Inflammatory macrophage treated with lipopolysaccharide for 4 hours (primary cell): ENCODE measurements at regions not wholly inside any gene's neighbourhood (a gene's known extent, or its start where the extent isn't known, plus 50 kb on each side); places are given as distances from the start of the nearest gene placed in this dataset.
A peak's percentile ranks its signal among the peaks of the same experiment; 100 is the strongest.

ENCODE experiments used
- DNase-seq: peaks from one replicate; pipeline ENCODE4 v3.0.0-alpha.2; 2020

DNA sequence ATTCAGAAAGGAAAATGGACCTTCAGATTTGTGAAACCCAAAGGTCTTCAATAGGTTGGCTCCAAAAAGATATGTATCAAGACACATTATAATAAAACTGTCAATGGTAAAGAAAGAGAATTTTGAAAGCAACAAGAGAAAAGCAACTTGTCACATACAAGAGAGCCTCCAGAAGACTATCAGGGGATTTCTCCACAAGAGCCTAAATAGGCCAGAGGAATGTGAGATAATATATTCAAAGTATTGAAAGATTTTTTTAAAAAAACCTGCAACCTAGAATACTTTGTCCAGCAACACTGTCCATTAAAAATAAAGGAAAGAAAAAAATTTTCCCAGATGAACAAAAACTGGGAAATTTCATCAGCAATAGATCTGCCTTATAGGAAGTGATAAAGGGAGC is 869.6 kb upstream of the ADGRL2 start:
- DNase-seq: no peak

DNA sequence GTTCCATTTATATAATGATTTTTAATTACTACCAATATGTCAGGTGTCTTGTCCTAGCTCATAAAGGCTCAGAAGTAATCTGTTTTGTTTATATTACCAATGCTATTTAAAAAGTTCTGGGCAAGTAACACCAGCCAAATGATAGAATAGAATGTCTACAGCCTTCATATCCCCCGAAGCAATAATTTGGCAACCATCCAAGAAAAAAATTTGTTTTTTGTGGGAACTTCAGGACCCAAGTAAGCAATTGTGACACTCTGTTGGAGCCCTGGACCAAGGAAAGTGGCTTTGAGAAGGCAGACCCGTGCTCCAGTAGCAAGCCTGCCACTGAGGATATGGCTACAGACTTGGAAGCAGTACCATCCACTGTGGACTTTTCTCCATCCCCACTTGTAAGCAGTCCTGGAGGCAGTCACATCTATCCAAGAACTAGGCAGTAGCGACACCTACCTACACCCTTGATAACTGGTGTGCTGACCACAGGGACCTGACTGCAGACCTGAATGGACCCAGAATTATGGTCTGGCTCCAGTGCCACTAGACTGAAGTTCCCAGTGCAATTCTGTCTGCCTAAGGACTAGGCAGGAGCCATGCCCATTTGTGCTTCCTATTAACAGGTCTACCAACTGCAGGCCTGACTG is 870.7 kb upstream of the ADGRL2 start:
- DNase-seq: no peak

DNA sequence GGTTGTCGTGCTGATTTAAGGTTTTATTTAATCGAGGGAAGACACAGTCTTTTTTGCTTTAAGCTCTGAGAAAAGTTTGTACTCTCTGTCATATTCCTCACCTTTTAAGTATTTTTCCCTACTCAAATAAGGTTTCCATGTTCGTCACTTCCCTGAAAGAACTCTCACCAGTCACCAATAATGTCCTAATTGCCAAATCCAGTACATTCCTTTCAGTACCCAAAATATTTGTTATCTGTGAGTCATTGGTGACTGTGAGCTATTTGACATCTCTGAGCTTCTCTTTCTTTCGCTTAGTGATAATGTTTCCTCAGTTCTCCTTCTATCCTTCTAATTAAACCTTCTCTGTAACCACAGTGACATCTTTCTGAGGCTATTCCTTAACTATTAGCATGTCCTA is 874.2 kb upstream of the ADGRL2 start:
- peak; percentile 52 for DNase-seq

DNA sequence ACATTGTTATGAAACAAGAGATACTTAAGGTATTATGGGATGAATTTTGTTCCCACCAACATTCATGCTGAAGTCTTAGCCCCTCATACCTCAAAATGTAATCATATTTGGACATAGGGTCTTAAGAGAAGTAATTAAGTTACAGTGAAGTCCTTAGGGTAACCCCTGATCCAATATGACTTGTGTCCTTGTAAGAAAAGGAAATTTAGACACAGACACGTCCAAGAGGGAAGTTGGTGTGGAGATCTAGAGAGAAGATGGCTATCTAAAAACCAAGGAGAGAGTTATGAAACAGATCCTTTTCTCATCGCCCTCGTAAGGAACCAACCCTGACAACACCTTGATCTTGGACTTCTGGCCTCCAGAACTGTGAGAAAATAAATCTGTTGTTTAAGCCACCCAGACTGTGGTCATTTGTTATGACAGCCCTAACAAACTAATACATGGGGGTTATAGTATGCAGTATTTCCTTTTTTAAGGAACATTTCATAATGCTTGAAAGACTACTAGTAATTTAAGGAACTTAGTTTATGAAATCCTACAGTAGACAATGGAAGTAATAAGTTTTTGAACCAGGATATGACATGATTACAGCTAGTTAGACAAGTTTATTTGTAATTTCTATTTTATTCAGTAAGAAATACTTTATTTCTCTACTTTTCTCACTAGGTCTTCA is 875.5 kb upstream of the ADGRL2 start:
- peak; percentile 68 for DNase-seq

DNA sequence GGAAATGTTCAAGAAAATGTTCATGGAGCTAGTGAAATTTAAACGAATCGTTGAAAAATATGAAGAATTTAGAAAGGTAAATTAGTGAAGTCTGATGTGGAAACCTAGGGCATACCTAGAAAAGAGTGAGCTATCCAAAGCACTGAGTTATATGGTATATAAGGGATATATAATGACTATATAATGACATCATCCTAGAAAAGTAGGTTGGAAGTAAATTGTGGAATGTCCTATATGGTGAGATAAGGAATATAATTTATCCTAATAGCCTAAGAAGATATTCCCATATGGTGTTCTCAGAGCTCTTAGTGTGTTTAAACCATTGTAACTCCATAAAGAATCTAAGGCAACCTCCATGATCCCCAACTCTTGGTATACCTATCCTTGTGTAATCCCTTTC is 876.4 kb upstream of the ADGRL2 start:
- DNase-seq: no peak

DNA sequence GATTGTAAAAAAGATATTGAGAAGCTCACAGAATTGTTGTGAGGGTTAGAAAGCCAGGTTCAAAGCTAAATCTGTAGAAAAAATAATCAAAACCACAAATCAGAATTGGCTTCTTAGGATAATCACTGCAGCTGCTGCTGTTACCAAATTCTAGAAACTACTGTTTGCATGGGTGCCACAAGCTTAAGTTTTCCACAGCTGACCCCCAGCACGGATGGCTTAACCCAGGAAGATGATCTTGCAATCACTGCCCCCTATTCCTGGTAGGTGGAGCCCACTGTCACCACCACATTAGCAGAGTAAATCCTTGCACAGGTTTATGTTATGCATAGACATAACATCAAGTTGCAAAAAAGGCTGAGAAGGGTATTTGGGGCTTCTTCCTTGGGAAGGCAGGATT is 877.8 kb upstream of the ADGRL2 start:
- DNase-seq: no peak

DNA sequence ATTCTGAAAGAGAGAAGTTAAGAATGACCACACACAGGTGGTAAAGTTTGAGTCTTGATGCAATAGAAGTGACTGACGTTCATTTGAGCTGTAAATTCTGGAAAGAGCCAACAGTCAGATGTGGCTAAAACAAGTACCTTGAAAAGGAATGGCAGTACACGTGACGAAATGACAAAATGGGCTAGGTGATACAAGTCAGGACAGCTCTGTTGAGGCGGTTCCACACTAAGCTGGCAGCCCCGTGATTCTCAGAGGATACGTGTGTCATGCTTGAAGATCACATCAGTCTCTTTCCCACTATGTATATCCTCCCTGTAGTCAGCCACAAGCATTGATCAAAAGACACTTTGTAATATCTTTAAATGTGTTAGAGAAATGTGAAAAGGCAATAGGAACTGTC is 881.3 kb upstream of the ADGRL2 start:
- DNase-seq: no peak

DNA sequence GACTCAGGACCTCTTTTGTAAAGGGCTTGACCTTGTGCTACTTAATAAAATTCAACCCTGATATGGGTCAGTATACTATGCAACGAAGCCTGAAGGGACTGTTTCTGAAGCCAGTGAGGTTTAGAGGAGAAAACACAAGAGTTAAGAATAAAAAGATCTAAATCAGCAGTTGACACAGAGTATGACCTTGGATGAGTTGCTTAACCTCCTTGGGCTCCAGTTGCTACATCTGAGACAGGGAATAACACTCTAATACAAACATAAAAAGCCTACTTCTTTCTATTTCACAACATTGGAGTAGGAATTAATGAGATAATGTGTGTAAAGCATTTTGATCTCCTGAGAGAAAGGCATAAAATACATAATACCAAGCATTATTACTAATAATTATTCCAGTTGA is 882.4 kb upstream of the ADGRL2 start:
- DNase-seq: no peak

DNA sequence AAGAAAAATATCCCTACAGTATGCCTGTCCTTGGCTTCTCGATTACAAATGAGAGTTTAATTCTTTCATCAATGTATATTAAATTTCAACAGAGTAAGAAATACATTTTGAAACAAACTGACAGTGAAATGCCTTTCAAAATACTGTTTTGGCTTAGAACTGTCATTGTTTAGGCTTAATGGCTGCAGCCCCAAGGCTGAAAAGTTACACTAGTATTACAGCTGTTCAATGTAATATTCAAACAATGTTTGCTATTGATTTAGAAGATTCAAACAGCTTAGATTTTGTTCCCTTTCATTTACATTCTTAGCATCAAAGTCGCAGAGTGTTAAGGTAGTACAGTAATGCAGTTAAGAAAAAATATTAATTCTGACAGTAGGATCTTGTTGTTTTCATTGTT is 882.9 kb upstream of the ADGRL2 start:
- DNase-seq: no peak

DNA sequence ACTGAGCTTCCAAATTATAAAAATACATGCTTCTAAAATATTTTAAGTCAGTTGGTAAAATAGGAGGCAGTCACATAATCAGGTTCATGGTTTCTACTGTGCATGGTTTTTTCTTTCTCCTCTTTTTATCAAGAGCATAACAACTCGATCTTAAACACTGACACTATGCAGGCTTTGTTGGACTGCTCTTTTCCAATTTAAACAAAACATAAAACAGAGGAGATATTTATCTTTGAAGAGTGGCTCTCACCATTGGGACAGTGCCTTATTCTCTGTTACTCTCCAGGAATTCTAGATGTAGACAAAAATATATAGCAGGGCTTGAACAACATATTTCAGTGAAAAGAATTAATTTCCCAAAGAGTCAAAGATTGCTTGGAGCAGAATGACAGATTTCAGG is 883.5 kb upstream of the ADGRL2 start:
- DNase-seq: no peak

DNA sequence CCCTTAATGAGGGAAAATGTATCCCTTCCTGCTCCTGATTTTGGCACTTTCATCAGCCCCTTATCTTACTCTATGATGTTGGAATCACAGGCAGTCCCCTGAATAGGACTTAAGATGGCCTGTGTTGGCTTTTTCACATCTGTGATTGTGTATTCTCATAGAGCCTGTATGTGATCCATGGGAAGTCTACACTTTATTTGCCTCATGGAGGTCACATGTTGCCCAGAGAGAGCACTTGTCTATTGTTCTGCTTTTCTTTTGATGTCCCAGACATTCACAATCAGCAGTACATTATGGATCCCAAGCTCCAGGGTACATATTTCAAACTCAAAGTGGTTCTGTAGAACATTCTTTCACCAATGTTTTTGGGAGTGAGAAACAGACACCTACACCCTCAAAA is 885.2 kb upstream of the ADGRL2 start:
- DNase-seq: peak; percentile 8

DNA sequence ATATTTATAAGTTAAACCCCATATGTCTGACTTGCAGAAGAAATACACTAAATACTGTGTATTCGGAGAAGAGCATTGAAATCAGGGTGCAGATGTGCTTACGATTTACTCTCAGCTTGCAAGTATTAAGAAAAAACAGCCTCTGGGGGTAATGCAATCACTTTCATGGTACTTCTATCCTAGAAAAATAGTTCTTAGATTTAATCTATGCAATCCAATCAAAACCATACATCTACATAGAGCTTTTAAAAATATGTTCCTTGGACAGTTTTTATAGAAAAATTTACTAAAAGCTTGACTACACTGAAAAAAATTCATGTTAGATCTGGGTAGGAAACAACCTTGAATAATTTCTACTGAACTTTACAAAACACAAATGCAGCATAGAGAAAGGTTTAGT is 890.3 kb upstream of the ADGRL2 start:
- DNase-seq: no peak

DNA sequence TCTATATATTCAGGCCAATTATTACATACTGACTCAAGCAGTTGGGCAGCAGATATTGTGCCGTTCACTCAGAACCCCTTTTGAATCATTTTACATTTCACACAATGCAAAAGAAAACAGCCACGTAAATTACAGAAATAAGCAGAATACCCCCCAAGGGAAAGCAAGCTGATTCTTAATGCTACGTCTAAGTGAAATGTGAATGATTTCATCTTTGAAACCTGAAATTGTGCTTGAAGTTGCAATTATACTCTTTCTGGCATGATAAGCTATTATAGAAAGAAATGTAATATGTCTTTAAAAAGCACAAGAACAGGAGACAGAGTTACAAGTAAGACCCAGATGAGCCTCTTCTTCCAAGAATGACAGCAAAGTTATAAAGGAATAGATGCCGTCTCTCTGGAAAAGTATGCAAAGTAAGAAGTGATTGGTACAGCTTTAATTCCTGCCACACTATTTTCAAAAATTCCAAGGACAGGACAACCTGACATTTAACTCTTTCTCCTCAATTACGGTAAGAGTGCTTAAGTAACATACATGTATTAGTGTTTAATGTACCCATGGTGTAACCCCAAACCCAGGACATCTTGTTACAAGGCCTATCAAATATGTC is 891.5 kb upstream of the ADGRL2 start:
- DNase-seq: no peak

DNA sequence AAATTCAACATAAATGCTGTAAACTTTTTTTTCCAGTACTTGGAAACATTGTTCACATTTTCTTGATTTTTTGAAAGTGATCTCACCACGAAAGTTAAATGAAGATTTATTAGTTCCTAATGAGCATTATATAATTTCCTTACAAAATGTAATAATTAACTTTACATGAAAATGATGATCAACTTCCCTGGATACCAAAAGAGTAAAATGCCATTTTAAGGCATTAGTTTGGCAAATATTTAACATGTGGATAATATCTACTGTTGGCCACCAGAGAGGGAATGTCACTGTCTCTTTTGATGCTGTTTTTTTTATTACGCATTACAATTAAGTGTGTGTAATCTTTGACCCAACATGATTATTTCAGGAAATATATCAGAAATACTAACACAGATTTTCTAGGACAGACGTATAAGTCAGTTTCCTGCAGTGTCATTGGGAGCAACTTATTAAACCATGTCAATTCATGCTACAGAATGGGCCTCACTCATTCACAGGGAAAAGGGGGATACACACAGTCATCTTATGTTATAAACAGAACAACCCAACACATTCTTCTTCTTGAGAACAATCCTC is 903.9 kb upstream of the ADGRL2 start:
- no peak for DNase-seq

DNA sequence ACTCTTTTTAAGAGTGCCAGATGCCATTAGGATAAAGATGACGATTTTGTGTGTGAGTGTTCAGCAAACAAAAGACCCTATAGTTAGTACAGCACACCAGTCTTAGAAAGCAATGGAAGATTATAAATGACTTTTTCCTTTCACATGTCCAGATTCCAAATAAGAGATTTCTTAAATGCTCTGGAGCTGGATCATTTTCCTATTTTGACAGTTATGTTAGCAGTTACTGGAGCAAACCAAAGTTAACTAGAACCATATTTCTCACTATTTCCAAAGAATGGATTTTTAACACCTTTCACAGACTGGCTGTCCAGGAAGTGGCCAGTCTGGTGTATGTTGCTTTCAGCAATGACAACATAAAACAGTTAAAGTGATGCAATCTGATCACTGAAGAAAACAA is 905.8 kb upstream of the ADGRL2 start:
- DNase-seq: no peak

DNA sequence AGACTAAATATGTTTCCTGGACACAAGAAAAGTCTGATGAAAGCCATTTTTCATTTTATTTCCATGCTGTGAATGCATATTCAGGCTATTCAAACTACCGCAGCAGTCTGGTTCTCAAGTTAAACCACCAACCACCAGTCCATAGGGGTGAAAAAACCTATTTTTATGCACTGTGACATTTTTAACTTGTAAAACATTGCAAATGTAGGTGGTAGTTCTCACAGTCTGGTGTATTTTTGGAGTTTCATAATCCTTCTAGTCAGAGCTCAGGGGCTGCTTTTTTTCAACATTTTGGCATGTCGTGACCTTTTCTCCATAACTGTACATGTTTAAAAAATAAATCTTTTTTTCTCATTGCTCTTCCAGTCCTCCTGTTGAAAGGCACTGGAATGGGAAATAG is 907.6 kb upstream of the ADGRL2 start:
- DNase-seq: no peak

DNA sequence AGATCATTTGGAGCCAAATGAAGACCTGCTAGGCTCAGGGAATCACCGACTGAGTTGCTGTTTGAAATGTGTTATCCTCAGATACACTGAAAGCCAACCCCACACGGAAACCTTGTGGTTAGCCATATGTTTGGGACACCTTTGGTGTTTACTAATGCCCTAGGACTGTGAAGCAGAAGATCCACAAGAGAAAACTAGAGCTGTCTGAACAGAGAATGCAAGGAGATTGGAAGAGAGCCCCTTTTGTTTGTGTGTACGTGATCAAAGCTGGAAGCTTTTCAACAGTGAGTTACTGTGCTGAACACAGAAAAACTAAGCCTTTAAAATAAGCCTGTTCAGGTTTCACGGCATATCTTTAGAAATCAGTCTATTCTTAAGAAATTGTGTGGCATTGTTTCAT is 908.2 kb upstream of the ADGRL2 start:
- DNase-seq: no peak

DNA sequence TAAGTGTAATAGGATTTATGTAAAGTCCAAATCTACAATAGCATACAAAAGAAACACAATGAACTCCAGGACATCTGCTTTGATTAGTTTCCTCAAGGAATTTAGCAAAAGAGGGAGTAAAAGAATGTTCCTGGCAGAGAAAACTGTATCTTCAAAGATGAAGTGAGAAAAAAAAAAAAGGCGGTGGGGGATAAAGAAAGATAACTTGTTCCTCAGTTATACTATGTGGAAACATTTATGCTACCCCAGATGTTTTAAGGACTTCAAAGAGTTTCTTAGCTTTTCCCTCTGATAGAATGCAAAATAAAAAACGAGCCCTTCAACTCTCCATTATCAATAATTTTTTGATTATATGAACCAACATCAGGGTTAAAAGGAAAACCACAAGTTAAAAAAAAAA is 908.9 kb upstream of the ADGRL2 start:
- no peak for DNase-seq

DNA sequence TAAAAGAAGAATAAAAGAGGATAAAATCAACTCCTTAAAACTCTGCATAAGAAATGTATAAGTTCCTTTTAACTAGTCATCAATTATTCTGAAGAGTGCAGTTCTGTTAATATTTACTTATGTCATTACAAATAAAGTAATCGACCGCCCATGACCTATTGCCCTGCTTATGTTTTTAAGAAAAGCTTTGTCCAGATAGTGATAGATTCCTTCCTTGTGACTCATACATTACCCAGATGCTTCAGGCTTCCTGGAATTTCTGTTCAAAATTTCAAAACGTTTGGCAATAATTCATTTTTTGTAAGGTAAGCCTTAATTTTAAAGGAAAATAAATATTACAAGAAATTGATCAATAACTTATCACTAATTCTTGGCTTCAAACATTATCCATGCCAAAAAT is 918.2 kb upstream of the ADGRL2 start:
- no peak for DNase-seq

DNA sequence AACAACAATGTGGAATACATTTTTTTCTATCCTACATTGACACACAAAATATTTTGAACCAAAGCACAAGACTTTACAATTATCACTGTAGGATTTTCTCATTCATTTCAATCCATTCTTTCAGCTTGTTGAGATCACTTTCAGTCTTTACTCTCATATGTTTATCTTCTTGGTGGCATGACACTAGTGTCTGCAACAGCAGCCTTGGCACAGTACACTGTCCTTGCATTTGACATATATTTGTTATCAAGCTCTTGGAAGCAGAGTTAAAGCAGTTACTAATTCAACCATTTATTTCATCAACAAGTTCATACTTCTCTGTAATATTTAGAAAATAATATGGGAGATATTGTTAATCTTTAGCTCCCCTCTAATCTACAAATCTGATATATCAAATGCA is 922.4 kb upstream of the ADGRL2 start:
- no peak for DNase-seq

DNA sequence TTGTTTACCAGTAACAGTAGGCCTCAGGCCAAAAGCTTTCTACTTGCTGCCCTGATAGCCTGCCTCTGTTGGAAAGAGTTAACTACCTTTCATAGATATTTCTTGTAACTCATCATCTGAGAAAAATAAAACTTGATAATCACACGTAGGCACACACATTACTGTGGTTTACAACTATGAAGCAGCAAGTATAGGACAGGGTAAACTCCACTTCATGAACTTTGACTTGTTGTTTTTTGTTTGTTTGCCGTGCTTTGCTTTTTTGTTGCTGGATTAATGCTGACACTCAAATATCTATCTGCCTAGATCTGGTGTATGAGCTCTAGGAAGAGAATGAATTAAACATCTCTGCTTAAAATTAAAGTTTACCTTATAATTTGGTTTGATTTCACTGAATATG is 924.7 kb upstream of the ADGRL2 start:
- no peak for DNase-seq

DNA sequence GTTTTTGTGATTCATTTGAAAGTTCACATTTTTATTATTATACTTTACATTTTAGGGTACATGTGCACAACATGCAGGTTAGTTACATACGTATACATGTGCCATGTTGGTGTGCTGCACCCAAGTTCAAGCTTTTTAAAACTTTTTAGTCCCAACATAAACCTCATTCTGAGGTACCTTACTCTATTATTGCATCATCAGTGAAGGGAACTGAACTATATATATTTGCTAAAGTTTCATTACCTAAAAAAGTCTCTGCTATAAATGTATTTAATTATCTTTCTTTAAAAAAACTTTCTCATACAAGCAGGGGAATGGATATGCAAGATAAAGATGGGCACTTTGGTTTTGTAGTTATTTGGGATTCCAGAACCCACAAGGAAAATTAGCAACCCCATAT is 931.4 kb upstream of the ADGRL2 start:
- DNase-seq: no peak

DNA sequence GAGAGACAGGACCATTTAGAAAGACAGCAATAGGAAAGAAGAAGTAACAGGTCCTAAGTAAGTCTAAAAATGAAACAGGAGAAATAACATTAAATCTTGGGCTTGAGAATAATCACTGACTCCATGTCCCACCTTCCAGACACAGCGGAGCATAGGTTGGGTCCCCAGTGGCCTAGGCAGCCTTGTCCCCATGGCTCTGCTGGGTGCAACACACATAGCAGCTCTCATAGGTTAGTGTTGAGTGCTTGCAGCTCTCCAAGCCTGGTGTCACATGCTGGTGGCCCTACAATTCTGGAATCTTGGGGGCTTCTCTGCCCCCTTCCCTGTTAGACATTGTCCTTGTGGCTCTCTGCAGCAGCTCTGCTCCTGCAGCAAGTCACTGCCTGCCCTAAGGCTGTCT is 952.8 kb upstream of the ADGRL2 start:
- no peak for DNase-seq

DNA sequence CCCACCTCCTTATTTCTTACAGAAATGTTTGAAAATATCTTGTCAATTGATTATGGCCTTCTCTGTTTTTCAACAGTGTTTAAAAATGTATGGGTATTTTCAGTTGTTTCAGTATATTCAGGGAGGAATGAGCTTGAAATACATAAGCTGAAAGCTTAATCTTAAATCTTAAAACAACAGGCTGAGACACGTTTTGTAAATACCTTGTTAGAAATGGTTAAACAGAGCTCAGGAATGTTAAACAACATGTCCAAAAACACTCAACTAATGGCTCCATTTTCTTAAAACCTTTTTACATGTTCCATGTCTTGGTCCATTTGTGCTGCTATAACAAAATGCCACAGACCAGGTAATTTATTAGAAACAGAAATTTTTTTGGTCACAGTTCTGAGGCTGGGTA is 953.8 kb upstream of the ADGRL2 start:
- no peak for DNase-seq

DNA sequence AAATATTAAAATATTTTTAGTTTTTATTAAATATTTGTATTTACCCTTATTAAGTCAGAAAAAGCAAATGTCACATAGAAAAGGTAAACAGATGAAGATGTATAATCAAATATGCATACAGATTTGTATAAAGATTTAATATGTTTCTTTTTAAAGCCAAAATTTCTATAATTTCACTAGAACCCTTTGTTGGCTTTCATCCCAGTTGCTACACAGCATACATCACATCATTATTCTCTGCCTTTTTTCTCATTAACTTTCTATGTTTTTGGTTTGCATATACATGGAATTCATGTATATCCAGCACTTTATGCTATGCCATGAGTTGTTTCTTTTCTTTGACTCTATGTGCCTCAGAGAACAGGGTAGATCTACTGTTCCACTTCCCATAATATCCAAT is 957.9 kb upstream of the ADGRL2 start:
- no peak for DNase-seq
